Activated T-cell treated with anti-CD3 and anti-CD28 coated beads, Interleukin-2, amount 50 U/mL, for 48 hours (primary cell): ENCODE measurements at regions not wholly inside any gene's neighbourhood (a gene's known extent, or its start where the extent isn't known, plus 50 kb on each side); places are given as distances from the start of the nearest gene placed in this dataset.

Experiments used
- DNase-seq, 2 experiments: peaks; one replicate each; pipeline ENCODE4 v3.0.0-alpha.2; 2020

GRCh38 chr20:39853050-39853449, 836.0 kb downstream of the MAFB start:
- DNase-seq = no peak

GRCh38 chr20:39851459-39851858, 837.6 kb downstream of the MAFB start:
- DNase-seq = no peak

GRCh38 chr20:39850821-39851330, 838.2 kb downstream of the MAFB start:
- no peak for DNase-seq

GRCh38 chr20:39850246-39850645, 838.8 kb downstream of the MAFB start:
- DNase-seq = no peak

- DNase-seq = no peak
These were observed 839.4 kb downstream of the MAFB start for GRCh38 chr20:39849664-39850063.

GRCh38 chr20:39849171-39849570, 839.9 kb downstream of the MAFB start:
- DNase-seq = no peak

GRCh38 chr20:39839399-39840119, 849.5 kb downstream of the MAFB start:
- DNase-seq = no peak

- DNase-seq = no peak
These were observed 851.5 kb downstream of the MAFB start for GRCh38 chr20:39837561-39837960.

- no peak for DNase-seq
These were observed 853.8 kb downstream of the MAFB start for GRCh38 chr20:39835130-39835842.

GRCh38 chr20:39830903-39831302, 858.1 kb downstream of the MAFB start:
- DNase-seq = no peak

GRCh38 chr20:39829661-39830060, 859.4 kb downstream of the MAFB start:
- DNase-seq = no peak

- DNase-seq = no peak
These were observed 859.8 kb downstream of the MAFB start for GRCh38 chr20:39829256-39829655.

GRCh38 chr20:39825950-39826349, 863.1 kb downstream of the MAFB start:
- DNase-seq = no peak

- DNase-seq = no peak
These were observed 863.4 kb downstream of the DHX35 start for GRCh38 chr20:39825524-39825923.

- no peak for DNase-seq
These were observed 861.1 kb downstream of the DHX35 start for GRCh38 chr20:39823224-39823623.

GRCh38 chr20:39822667-39823066, 860.5 kb downstream of the DHX35 start:
- DNase-seq = no peak

- DNase-seq = no peak
These were observed 851.2 kb downstream of the DHX35 start for GRCh38 chr20:39813190-39813829.

GRCh38 chr20:39812116-39812515, 850.0 kb downstream of the DHX35 start:
- no peak for DNase-seq

- DNase-seq = no peak
These were observed 848.2 kb downstream of the DHX35 start for GRCh38 chr20:39810309-39810708.

GRCh38 chr20:39808613-39809012, 846.5 kb downstream of the DHX35 start:
- no peak for DNase-seq

GRCh38 chr20:39800548-39800947, 838.4 kb downstream of the DHX35 start:
- DNase-seq = no peak

- DNase-seq = no peak
These were observed 838.0 kb downstream of the DHX35 start for GRCh38 chr20:39800111-39800510.

GRCh38 chr20:39799366-39799965, 837.3 kb downstream of the DHX35 start:
- DNase-seq = no peak
